ENCODE measurements at regions not wholly inside any gene's neighbourhood (a gene's known extent, or its start where the extent isn't known, plus 50 kb on each side); places are given as distances from the start of the nearest gene placed in this dataset.

DNA sequence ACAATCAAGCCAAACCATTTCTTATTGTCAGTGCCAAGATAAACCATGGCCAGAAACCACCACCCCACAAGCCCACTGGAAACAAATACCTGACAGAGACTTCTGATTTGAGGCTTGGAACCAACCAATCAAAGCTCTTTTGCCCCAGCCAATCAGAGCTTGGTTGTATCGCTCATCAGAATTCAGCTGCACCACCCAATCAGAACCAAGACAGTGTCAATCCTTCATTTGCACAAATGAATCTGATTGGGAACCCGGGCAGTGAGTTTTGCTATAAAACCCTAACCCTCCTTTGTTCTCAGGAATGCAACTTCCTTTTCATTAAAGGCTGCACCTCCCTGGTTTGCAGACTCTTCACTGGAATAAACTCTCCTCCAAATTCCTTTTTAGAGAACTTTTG, 87.4 kb downstream of the ELAPOR2 start:
- peaks cover 48 to 54% of the 10 kb centered on the region in 2 experiments for H3K4me1 Mint-ChIP-seq
- Histone ChIP-seq H3K79me2 (ENCODE audit: insufficient read depth, low read length) (peaks cover 3% of the 10 kb centered on the region; the same call in 1 of the 2 replicates), H4K91ac (ENCODE audit: insufficient read length, low read depth, low read length) (no peak overlapping the region), H3K14ac (ENCODE audit: insufficient read depth, low read length) (no peak overlapping the region), H2AK5ac (ENCODE audit: insufficient read length, low read length) (no peak overlapping the region), H2BK15ac (ENCODE audit: low read depth, low read length) (no peak overlapping the region), H2BK5ac (ENCODE audit: insufficient read length, low read length) (no peak overlapping the region), H3K27ac (ENCODE audit: insufficient read length, low read depth, low read length) (no peak overlapping the region), H4K5ac (ENCODE audit: insufficient read length, low read depth, low read length) (no peak overlapping the region), H3K23me2 (ENCODE audit: insufficient read length, low read depth, low read length, poor library complexity, severe bottlenecking) (no peaks in the 10 kb centered on the region), H3K23ac (ENCODE audit: insufficient read length, low read depth, low read length) (no peak overlapping the region), H3K4me2 (ENCODE audit: insufficient read depth, insufficient read length, low read length) (no peak overlapping the region), H2BK20ac (ENCODE audit: low read depth, low read length, poor library complexity, severe bottlenecking) (no peak overlapping the region), H4K8ac (replicated peaks; ENCODE audit: insufficient read length, low read depth, low read length) (no peak overlapping the region), H2BK12ac (ENCODE audit: insufficient read length, low read depth, low read length) (no peak overlapping the region), H4K20me1 (ENCODE audit: control insufficient read depth, insufficient read depth, insufficient read length) (no peaks in the 10 kb centered on the region), H3K27me3 (ENCODE audit: insufficient read depth, low read length) (no peaks in the 10 kb centered on the region), H2AFZ (ENCODE audit: low read length) (no peak overlapping the region), H3K4me1 (ENCODE audit: insufficient read depth, low read length) (peaks cover 5% of the 10 kb centered on the region), H3K4ac (ENCODE audit: low read depth, low read length) (no peak overlapping the region), H3K9me3 (ENCODE audit: control insufficient read depth, low read depth, low read length) (no peaks in the 10 kb centered on the region), H3K18ac (ENCODE audit: insufficient read length, low read depth, low read length) (no peak overlapping the region), H3T11ph (ENCODE audit: low read length) (no peak overlapping the region), H3K56ac (ENCODE audit: insufficient read length, low read depth, low read length) (no peak overlapping the region), H3K79me1 (ENCODE audit: insufficient read depth, low read depth, low read length, poor library complexity, severe bottlenecking) (no peaks in the 10 kb centered on the region), H3K9ac (ENCODE audit: extremely low read depth, insufficient read length, low read length) (no peak overlapping the region), H2BK120ac (ENCODE audit: low read depth, low read length, poor library complexity, severe bottlenecking) (no peak overlapping the region)
- no CpG with 5 or more reads among the region's 2 CpGs for WGBS (ENCODE audit: extremely low coverage, insufficient read length, low lambda C conversion rate)
- H3K36me3 Mint-ChIP-seq (ENCODE audit: insufficient read depth in 1 of 3, low read depth in 3 of 3) = peaks cover 5 to 10% (median 7%) of the 10 kb centered on the region in 3 experiments
- no peaks in the 10 kb centered on the region for H3K27me3 Mint-ChIP-seq (ENCODE audit: low read depth)
- no peak for DNase-seq
- TF ChIP-seq, protein P1, sequence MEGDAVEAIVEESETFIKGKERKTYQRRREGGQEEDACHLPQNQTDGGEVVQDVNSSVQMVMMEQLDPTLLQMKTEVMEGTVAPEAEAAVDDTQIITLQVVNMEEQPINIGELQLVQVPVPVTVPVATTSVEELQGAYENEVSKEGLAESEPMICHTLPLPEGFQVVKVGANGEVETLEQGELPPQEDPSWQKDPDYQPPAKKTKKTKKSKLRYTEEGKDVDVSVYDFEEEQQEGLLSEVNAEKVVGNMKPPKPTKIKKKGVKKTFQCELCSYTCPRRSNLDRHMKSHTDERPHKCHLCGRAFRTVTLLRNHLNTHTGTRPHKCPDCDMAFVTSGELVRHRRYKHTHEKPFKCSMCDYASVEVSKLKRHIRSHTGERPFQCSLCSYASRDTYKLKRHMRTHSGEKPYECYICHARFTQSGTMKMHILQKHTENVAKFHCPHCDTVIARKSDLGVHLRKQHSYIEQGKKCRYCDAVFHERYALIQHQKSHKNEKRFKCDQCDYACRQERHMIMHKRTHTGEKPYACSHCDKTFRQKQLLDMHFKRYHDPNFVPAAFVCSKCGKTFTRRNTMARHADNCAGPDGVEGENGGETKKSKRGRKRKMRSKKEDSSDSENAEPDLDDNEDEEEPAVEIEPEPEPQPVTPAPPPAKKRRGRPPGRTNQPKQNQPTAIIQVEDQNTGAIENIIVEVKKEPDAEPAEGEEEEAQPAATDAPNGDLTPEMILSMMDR (conservative IDR thresholded peaks at IDR 0.05) = no peak
- H3K27ac Mint-ChIP-seq = peak overlapping the region; percentile 37 to 91 (median 42); a peak in 4 of 7 replicates
- H3K9me3 Mint-ChIP-seq = peaks cover 0 to 2% of the 10 kb centered on the region in 2 experiments; a peak in 1 of 5 replicates
- no peak overlapping the region for H3K4me3 Mint-ChIP-seq

Measured in H9 (cell line).